Glutamatergic neuron (in vitro differentiated cells): ENCODE measurements at regions not wholly inside any gene's neighbourhood (a gene's known extent, or its start where the extent isn't known, plus 50 kb on each side); places are given as distances from the start of the nearest gene placed in this dataset.
A peak's percentile ranks its signal among the peaks of the same experiment; 100 is the strongest.

ENCODE experiments used
- DNase-seq: peaks from one replicate; pipeline ENCODE4 v3.0.0; 2022
- H3K27ac Mint-ChIP-seq: one replicate; pipeline ENCODE4 v1.8.0; 2020; ENCODE audit warnings: mild to moderate bottlenecking, mixed read lengths, inconsistent platforms; ENCODE audit not compliant: unreplicated experiment
- H3K27me3 Mint-ChIP-seq: one replicate; pipeline ENCODE4 v1.8.0; 2020; ENCODE audit warnings: mild to moderate bottlenecking, moderate library complexity, mixed read lengths, inconsistent platforms; ENCODE audit not compliant: unreplicated experiment
- H3K36me3 Mint-ChIP-seq: one replicate; pipeline ENCODE4 v1.8.0; 2020; ENCODE audit warnings: mild to moderate bottlenecking, mixed read lengths, inconsistent platforms; ENCODE audit not compliant: unreplicated experiment
- H3K4me1 Mint-ChIP-seq: one replicate; pipeline ENCODE4 v1.8.0; 2020; ENCODE audit warnings: mild to moderate bottlenecking, low read depth, mixed read lengths, inconsistent platforms; ENCODE audit not compliant: unreplicated experiment
- H3K4me3 Mint-ChIP-seq: one replicate; pipeline ENCODE4 v1.8.0; 2020; ENCODE audit warnings: mild to moderate bottlenecking, mixed read lengths, inconsistent platforms; ENCODE audit not compliant: unreplicated experiment
- H3K9me3 Mint-ChIP-seq: one replicate; pipeline ENCODE4 v1.8.0; 2020; ENCODE audit warnings: mild to moderate bottlenecking, moderate library complexity, mixed read lengths, inconsistent platforms; ENCODE audit not compliant: unreplicated experiment
- TF ChIP-seq, protein P1 (sequence below): fragments of 200-600 bp; sonication (generic); IDR thresholded peaks from one replicate; pipeline ENCODE4 v1.5.0; 2021; ENCODE audit not compliant: partially characterized antibody, unreplicated experiment

DNA sequence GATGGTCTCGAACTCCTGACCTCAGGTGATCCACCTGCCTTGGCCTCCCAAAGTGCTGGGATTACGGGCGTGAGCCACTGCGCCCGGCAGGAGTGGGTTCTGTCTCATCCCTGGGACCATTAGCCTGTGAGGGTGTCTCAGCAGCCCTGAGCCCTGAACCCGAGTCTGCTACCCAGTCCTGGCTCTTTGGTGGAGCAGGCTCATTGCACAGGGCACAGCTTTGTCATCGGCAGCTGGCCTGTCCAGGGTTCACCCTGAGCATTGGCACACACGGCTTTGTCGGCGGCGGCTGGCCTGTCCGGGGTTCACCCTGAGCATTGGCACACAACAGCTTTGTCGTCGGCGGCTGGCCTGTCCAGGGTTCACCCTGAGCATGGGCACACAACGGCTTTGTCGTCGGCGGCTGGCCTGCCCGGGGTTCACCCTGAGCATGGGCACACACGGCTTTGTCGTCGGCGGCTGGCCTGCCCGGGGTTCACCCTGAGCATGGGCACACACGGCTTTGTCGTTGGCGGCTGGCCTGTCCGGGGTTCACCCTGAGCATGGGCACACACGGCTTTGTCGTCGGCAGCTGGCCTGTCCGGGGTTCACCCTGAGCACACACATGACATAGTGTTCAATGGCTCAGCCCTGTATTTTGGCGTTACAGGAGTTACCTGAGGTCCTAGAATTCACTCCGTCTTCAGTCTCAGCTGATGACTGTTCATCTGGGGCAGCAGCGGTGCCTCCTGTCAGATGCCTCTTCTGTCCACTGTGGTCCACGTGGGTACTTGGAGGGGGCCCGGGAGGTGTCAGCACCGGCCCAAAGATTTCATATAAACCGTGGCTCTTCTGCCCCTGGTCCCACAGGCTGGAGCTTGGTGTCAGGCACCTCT lies 1082.5 kb downstream of the BRD1 start:
- Mint-ChIP-seq H3K4me3 (no peak overlapping the region), H3K4me1 (no peaks in the 10 kb centered on the region), H3K36me3 (peaks cover 5% of the 10 kb centered on the region), H3K27ac (no peak overlapping the region), H3K9me3 (peaks cover 23% of the 10 kb centered on the region), H3K27me3 (peaks cover 8% of the 10 kb centered on the region)
- DNase-seq, result no peak
- TF ChIP-seq, protein P1, sequence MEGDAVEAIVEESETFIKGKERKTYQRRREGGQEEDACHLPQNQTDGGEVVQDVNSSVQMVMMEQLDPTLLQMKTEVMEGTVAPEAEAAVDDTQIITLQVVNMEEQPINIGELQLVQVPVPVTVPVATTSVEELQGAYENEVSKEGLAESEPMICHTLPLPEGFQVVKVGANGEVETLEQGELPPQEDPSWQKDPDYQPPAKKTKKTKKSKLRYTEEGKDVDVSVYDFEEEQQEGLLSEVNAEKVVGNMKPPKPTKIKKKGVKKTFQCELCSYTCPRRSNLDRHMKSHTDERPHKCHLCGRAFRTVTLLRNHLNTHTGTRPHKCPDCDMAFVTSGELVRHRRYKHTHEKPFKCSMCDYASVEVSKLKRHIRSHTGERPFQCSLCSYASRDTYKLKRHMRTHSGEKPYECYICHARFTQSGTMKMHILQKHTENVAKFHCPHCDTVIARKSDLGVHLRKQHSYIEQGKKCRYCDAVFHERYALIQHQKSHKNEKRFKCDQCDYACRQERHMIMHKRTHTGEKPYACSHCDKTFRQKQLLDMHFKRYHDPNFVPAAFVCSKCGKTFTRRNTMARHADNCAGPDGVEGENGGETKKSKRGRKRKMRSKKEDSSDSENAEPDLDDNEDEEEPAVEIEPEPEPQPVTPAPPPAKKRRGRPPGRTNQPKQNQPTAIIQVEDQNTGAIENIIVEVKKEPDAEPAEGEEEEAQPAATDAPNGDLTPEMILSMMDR, result no peak

DNA sequence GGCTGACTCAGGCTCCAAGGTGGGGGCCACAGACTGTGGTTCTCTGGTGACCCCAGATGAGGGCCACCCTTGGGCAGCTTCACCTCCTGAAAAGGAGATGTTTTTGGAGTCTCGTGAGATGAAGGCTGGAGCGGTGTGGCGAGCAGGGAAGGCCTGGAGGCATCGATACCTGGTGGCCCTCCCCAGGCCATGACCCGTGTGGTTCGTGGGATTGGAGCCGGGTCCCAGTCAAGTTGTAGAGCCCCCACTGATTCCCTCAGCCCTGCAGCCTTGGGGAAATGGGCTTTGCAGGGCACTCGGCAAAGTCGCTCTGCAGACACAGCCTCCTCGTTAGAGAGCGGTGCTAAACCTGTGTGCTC lies 1083.4 kb downstream of the BRD1 start:
- H3K4me1 Mint-ChIP-seq, result no peaks in the 10 kb centered on the region
- H3K27me3 Mint-ChIP-seq, result peaks cover 10% of the 10 kb centered on the region
- peaks cover 4% of the 10 kb centered on the region for H3K36me3 Mint-ChIP-seq
- TF ChIP-seq, protein P1, result no peak
- H3K4me3 Mint-ChIP-seq, result no peak overlapping the region
- peaks cover 25% of the 10 kb centered on the region for H3K9me3 Mint-ChIP-seq
- H3K27ac Mint-ChIP-seq, result no peak overlapping the region
- DNase-seq, result no peak

DNA sequence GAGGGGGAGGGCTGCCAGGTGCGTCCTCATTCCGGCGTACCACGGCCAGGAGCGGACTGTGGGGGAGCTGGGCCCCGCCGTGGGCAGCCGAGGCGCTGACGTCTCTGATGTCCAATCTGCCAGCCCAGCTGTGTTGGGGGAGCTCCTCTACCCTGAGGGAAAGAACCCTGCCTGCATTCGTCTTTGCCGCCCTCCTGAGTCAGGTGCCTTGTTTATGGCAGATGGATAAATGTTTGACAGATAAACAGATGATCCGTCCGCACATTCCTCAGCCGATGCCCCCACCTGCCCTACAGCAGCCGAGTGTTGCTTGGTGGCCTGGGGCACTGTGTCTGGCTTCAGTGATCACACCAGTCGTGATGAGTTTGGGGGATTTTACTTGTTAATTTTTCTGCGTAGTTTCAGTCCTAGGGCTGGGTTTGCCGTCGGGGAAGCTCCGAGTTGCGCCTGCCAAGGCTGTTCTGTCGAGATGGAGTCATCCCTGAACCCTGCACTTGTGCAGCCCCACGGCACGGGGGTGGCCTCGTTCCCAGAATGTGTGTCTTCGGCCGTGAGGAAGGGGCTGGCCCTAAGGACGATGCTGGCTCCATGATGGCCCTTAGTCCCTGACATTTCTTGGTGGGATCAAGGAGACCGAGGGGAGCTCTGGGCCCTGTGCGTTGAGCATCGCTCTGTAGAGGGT lies 1083.9 kb downstream of the BRD1 start:
- peaks cover 28% of the 10 kb centered on the region for H3K9me3 Mint-ChIP-seq
- DNase-seq, result no peak
- no peak overlapping the region for H3K4me3 Mint-ChIP-seq
- H3K4me1 Mint-ChIP-seq, result no peaks in the 10 kb centered on the region
- peak overlapping the region; percentile 66 for H3K27ac Mint-ChIP-seq
- TF ChIP-seq, protein P1, result no peak
- peaks cover 11% of the 10 kb centered on the region for H3K27me3 Mint-ChIP-seq
- H3K36me3 Mint-ChIP-seq, result peaks cover 7% of the 10 kb centered on the region

DNA sequence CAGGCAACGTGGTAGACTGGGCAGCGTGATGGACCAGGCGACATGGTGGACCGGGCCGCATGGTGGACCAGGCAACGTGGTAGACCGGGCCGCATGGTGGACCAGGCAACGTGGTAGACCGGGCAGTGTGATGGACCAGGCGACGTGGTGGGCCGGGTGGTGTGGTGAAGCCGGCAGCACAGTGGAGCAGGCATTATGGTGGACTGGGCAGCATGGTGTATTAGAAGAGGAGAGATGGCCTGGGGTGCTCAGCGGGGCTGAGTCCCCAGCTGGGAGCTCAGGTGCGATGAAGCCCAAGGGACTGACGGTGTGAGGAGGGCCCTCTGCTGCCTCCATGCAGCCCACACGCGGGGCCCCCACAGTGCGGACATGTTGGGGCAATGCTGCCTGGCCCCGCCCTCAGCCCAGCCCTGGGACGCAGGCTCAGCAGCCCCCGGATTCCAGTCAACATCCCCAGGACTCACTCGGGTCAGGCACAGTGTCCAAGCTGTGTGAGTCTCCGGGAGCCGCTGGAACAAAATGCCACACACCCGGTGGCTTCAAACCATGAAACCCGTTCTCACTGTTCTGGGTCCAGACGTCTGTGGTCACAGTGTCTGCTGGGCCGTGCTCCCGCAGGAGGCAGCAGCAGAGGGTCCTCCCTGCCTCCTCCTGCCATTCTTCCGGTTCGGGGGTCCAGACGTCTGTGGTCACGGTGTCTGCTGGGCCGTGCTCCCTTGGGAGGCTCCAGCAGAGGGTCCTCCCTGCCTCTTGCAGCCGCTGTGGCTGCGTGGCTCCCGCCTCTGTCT lies 1084.9 kb downstream of the BRD1 start:
- no peak overlapping the region for H3K4me3 Mint-ChIP-seq
- peaks cover 9% of the 10 kb centered on the region for H3K36me3 Mint-ChIP-seq
- H3K4me1 Mint-ChIP-seq, result no peaks in the 10 kb centered on the region
- TF ChIP-seq, protein P1, result no peak
- H3K27ac Mint-ChIP-seq, result no peak overlapping the region
- H3K9me3 Mint-ChIP-seq, result peaks cover 26% of the 10 kb centered on the region
- peaks cover 10% of the 10 kb centered on the region for H3K27me3 Mint-ChIP-seq
- DNase-seq, result no peak
